T-cell (primary cell): ENCODE measurements at regions not wholly inside any gene's neighbourhood (a gene's known extent, or its start where the extent isn't known, plus 50 kb on each side); places are given as distances from the start of the nearest gene placed in this dataset.

Experiments
- ATAC-seq, 4 experiments: fragments of 200-7000 bp in 3 of 4; fragments of 150-1000 bp in 1 of 4; cut with Tn5 transposase; replicated peaks in 1 of 4; 1 replicate in 3 of 4; 2 replicates in 1 of 4; pipeline ENCODE4 v1.10.0; 2021; ENCODE audit warnings: moderate library complexity in 3 of 4, mild to moderate bottlenecking in 2 of 4, moderate number of reproducible peaks in 1 of 4
- CTCF ChIA-PET, 2 donors: fragments of 300-600 bp; sonication (Branson Sonifier 250); formaldehyde crosslinking; loops; one replicate each; lab custom pipeline; 2022; ENCODE audit warnings: antibody characterized with exemption in 2 of 2; lab: Charles Lee
- POLR2A ChIA-PET, 2 donors: fragments of 300-600 bp; sonication (Branson Sonifier 250); formaldehyde crosslinking; loops; one replicate each; lab custom pipeline; 2022; ENCODE audit warnings: antibody characterized with exemption in 2 of 2; lab: Charles Lee
- DNase-seq, 35 experiments: peaks; one replicate each; pipeline versions ENCODE4 v3.0.0 to v3.0.0-alpha.2; 2013 to 2023
- H3K27ac ChIP-seq: one replicate; pipeline ENCODE4 v1.5.1; 2013; ENCODE audit warnings: low read length
- H3K27me3 ChIP-seq, 2 experiments: replicated peaks in 1 of 2; 1 replicate in 1 of 2; 2 replicates in 1 of 2; pipeline versions ENCODE4 v1.6.1 to v1.7.0; 2013; ENCODE audit warnings: low read length in 1 of 2, mixed read lengths in 1 of 2; ENCODE audit not compliant: control insufficient read depth in 2 of 2, insufficient read depth in 2 of 2; ENCODE audit errors: extremely low read depth in 1 of 2
- H3K36me3 ChIP-seq, 2 donors: 1 replicate in 1 of 2; 2 replicates in 1 of 2; pipeline versions ENCODE4 v1.6.1 to v1.7.0; 2013; ENCODE audit warnings: low read length in 1 of 2; ENCODE audit not compliant: control insufficient read depth in 2 of 2, insufficient read depth in 1 of 2; ENCODE audit errors: extremely low read depth in 1 of 2
- H3K4me1 ChIP-seq, 2 experiments: 1 replicate in 1 of 2; 2 replicates in 1 of 2; pipeline versions ENCODE4 v1.6.1 to v1.7.0; 2013; ENCODE audit warnings: low read length in 2 of 2, mixed read lengths in 1 of 2; ENCODE audit not compliant: insufficient read depth in 2 of 2, control insufficient read depth in 1 of 2; ENCODE audit errors: extremely low read depth in 1 of 2
- H3K4me3 ChIP-seq, 2 donors: 1 replicate in 1 of 2; 2 replicates in 1 of 2; pipeline versions ENCODE4 v1.5.1 to v1.7.0; 2013; ENCODE audit warnings: mild to moderate bottlenecking in 2 of 2, low read length in 1 of 2, moderate library complexity in 1 of 2; ENCODE audit not compliant: control insufficient read depth in 1 of 2; ENCODE audit errors: extremely low read depth in 1 of 2
- H3K9me3 ChIP-seq: 2 replicates; pipeline ENCODE4 v1.7.0; 2013
- H3K27ac Mint-ChIP-seq, 2 donors: one replicate each; pipeline ENCODE4 v1.8.0; 2020 to 2021; ENCODE audit warnings: mild to moderate bottlenecking in 2 of 2, mixed read lengths in 2 of 2
- H3K27me3 Mint-ChIP-seq, 2 donors: one replicate each; pipeline ENCODE4 v1.8.0; 2021 to 2022; ENCODE audit warnings: mixed read lengths in 2 of 2
- H3K36me3 Mint-ChIP-seq: one replicate; pipeline ENCODE4 v1.8.0; 2021; ENCODE audit warnings: mixed read lengths
- H3K4me1 Mint-ChIP-seq, 3 donors: one replicate each; pipeline ENCODE4 v1.8.0; 2020 to 2022; ENCODE audit warnings: mixed read lengths in 3 of 3, mild to moderate bottlenecking in 1 of 3
- H3K4me3 Mint-ChIP-seq, 3 donors: one replicate each; pipeline ENCODE4 v1.8.0; 2020 to 2022; ENCODE audit warnings: mild to moderate bottlenecking in 3 of 3, mixed read lengths in 3 of 3, moderate library complexity in 3 of 3
- H3K9me3 Mint-ChIP-seq, 3 donors: one replicate each; pipeline ENCODE4 v1.8.0; 2020 to 2022; ENCODE audit warnings: mixed read lengths in 3 of 3
- WGBS: methylation state at CpG from one replicate; pipeline ENCODE4 v1.1.5; 2013; ENCODE audit warnings: missing lambda C conversion rate; ENCODE audit not compliant: insufficient coverage; 5-methylcytosine and 5-hydroxymethylcytosine counted together

DNA sequence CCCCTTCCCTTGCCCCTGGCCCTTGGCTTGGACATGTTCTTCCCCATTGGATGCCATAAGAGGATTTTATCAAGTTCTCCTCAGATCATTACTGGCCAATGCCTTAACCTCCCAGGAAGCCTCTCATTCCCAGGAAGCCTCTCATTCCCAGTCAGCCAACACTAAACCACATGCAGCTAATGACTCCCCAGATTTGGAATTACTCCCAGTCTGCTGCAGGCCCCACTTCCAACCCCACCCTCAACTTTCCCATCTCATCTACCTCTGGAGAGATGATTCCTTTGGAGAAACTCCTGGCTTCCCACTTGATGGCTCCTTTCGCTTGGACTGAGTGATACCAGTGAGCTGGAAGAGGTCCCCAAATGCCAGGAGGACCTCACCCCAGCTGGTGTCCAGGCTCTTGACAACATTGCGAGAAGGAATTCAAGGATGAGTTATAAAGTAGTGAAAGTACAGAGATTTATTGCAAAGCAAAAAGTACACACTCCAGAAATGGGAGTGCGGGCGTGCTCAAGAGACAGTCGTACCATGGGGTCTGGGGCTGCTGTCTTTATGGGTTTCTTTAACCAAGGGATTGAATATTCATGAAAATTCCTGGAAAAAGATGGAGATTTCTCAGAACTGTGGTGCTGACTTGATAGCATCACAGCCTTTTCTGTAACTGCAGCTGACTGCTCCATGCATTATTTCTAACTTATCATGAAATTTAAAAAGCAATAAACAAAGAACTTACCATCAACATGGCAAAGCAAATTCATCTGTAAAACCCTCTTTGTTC, 117.2 kb upstream of the ADCY1 start:
- Mint-ChIP-seq H3K27me3 (peaks cover 8 to 22% of the 10 kb centered on the region in 2 donors), H3K9me3 (peaks cover 0 to 3% (median 0%) of the 10 kb centered on the region in 3 donors), H3K4me1 (no peaks in the 10 kb centered on the region), H3K36me3 (no peaks in the 10 kb centered on the region), H3K4me3 (no peak overlapping the region), H3K27ac (no peak overlapping the region)
- Histone ChIP-seq H3K9me3 (no peaks in the 10 kb centered on the region), H3K27ac (no peak overlapping the region), H3K36me3 (no peaks in the 10 kb centered on the region), H3K4me3 (no peak overlapping the region), H3K4me1 (no peaks in the 10 kb centered on the region), H3K27me3 (peaks cover 0 to 27% of the 10 kb centered on the region in 2 experiments)
- POLR2A ChIA-PET: no interaction called here
- CTCF ChIA-PET: no interaction called here
- ATAC-seq: no peak
- no CpG with 5 or more reads among the region's 5 CpGs for WGBS
- DNase-seq: no peak

- Histone ChIP-seq H3K27me3 (peaks cover 0 to 27% of the 10 kb centered on the region in 2 experiments), H3K27ac (no peak overlapping the region), H3K4me1 (no peaks in the 10 kb centered on the region), H3K9me3 (no peaks in the 10 kb centered on the region), H3K4me3 (no peak overlapping the region), H3K36me3 (no peaks in the 10 kb centered on the region)
- Mint-ChIP-seq H3K4me1 (no peaks in the 10 kb centered on the region), H3K4me3 (no peak overlapping the region), H3K36me3 (no peaks in the 10 kb centered on the region), H3K27me3 (peaks cover 6 to 20% of the 10 kb centered on the region in 2 donors), H3K27ac (no peak overlapping the region), H3K9me3 (peaks cover 0 to 6% (median 0%) of the 10 kb centered on the region in 3 donors)
- ATAC-seq (no peak), DNase-seq (no peak)
- WGBS: 94% methylated on average over 2 of the region's 3 CpGs
- POLR2A ChIA-PET: no interaction called here
- CTCF ChIA-PET: no interaction called here
These were observed 116.6 kb upstream of the ADCY1 start for GRCh38 chr7:45457591-45457990.

DNA sequence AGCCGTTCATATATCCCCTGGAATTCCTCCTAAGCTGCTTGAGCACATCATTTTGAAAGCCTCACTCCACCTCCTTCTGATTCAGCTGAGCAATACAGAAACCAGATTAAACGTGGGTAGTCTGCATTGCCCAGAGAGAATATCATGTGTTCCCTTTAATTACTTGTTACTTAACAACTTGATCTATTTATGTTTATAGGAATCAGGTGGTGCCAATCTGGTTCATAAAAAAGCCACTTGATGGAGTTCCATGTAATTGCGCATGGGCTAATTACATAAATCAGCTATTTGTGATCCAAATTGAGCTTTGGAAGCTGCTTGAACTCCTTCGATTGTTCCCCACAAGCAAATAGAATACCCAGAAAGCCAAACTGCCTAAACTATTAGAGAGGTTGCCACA, 114.7 kb upstream of the ADCY1 start:
- ChIA-PET POLR2A (no interaction called here), CTCF (no interaction called here)
- Mint-ChIP-seq H3K4me3 (no peak overlapping the region), H3K4me1 (no peaks in the 10 kb centered on the region), H3K27me3 (peaks cover 3 to 12% of the 10 kb centered on the region in 2 donors), H3K27ac (no peak overlapping the region), H3K36me3 (no peaks in the 10 kb centered on the region), H3K9me3 (peaks cover 0 to 9% (median 6%) of the 10 kb centered on the region in 3 donors)
- ATAC-seq (no peak), DNase-seq (no peak)
- Histone ChIP-seq H3K36me3 (no peaks in the 10 kb centered on the region), H3K27me3 (peaks cover 0 to 16% of the 10 kb centered on the region in 2 experiments), H3K27ac (no peak overlapping the region), H3K9me3 (no peaks in the 10 kb centered on the region), H3K4me1 (no peaks in the 10 kb centered on the region), H3K4me3 (no peak overlapping the region)
- 100% methylated on average over 2 of the region's 4 CpGs for WGBS

- H3K27me3 Mint-ChIP-seq: peaks cover 3 to 7% of the 10 kb centered on the region in 2 donors
- H3K9me3 Mint-ChIP-seq: peaks cover 0 to 11% (median 6%) of the 10 kb centered on the region in 3 donors
- no peaks in the 10 kb centered on the region for H3K4me1 ChIP-seq
- no peak for DNase-seq
- H3K27me3 ChIP-seq: peaks cover 0 to 11% of the 10 kb centered on the region in 2 experiments
- ChIA-PET POLR2A (no interaction called here), CTCF (interaction anchor here in 1 of 2 donors (0.7 kb wide), 1 partner anchor 1090 kb away, joined by 3 read pairs; no protein-coding TSS in a partner anchor)
- no peak overlapping the region for H3K4me3 ChIP-seq
- H3K4me3 Mint-ChIP-seq: no peak overlapping the region
- no peaks in the 10 kb centered on the region for H3K36me3 ChIP-seq
- no peak for ATAC-seq
- no peaks in the 10 kb centered on the region for H3K4me1 Mint-ChIP-seq
- WGBS: no CpG with 5 or more reads among the region's 3 CpGs
- H3K27ac Mint-ChIP-seq: no peak overlapping the region
- H3K9me3 ChIP-seq: no peaks in the 10 kb centered on the region
- H3K27ac ChIP-seq: no peak overlapping the region
- no peaks in the 10 kb centered on the region for H3K36me3 Mint-ChIP-seq
These were observed 113.8 kb upstream of the ADCY1 start for GRCh38 chr7:45460379-45460778.

DNA sequence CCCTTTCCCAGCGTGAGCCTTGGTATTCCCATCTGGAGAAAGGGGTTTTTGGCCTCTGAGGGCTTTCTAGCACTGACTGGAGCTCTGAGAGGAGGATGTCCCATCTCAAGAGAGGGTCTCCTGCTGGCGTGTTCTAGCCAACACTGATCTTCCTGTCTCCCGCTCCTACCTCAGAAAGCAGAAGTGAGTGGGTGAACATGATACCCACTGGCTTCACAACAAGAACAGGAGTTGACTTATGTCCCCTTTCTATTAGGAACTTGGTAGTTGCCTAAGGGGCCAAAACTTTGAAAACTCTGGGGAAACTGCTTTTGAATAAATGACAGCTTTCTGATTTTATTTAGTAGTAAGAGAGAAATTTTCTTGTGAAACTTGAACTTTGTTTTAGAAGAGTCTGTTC, 113.1 kb upstream of the ADCY1 start:
- Mint-ChIP-seq H3K9me3 (peaks cover 0 to 17% (median 6%) of the 10 kb centered on the region in 3 donors), H3K4me3 (no peak overlapping the region), H3K36me3 (no peaks in the 10 kb centered on the region), H3K4me1 (no peaks in the 10 kb centered on the region), H3K27me3 (peaks cover 2 to 3% of the 10 kb centered on the region in 2 donors), H3K27ac (no peak overlapping the region)
- Histone ChIP-seq H3K4me3 (no peak overlapping the region), H3K4me1 (no peaks in the 10 kb centered on the region), H3K9me3 (no peaks in the 10 kb centered on the region), H3K36me3 (no peaks in the 10 kb centered on the region), H3K27me3 (peaks cover 0 to 6% of the 10 kb centered on the region in 2 experiments), H3K27ac (no peak overlapping the region)
- DNase-seq (no peak), ATAC-seq (no peak)
- 29% methylated on average over 1 of the region's 3 CpGs for WGBS
- CTCF ChIA-PET: interaction anchor here in 1 of 2 donors (0.7 kb wide), 1 partner anchor 1091 kb away, joined by 3 read pairs; no protein-coding TSS in a partner anchor
- POLR2A ChIA-PET: no interaction called here

- Histone ChIP-seq H3K4me3 (no peak overlapping the region), H3K9me3 (no peaks in the 10 kb centered on the region), H3K4me1 (no peaks in the 10 kb centered on the region), H3K36me3 (no peaks in the 10 kb centered on the region), H3K27ac (no peak overlapping the region), H3K27me3 (peaks cover 0 to 9% of the 10 kb centered on the region in 2 experiments)
- H3K27ac Mint-ChIP-seq: no peak overlapping the region
- peaks cover 21 to 37% of the 10 kb centered on the region in 2 donors for H3K27me3 Mint-ChIP-seq
- ATAC-seq: no peak
- POLR2A ChIA-PET: no interaction called here
- H3K36me3 Mint-ChIP-seq: no peaks in the 10 kb centered on the region
- WGBS: 63% methylated on average over 1 of the region's 1 CpG
- CTCF ChIA-PET: no interaction called here
- no peaks in the 10 kb centered on the region for H3K4me1 Mint-ChIP-seq
- DNase-seq: no peak
- peaks cover 0 to 9% (median 0%) of the 10 kb centered on the region in 3 donors for H3K9me3 Mint-ChIP-seq
- H3K4me3 Mint-ChIP-seq: no peak overlapping the region
These were observed 105.1 kb upstream of the ADCY1 start for GRCh38 chr7:45469103-45469502.
